Endothelial cell of umbilical vein (primary cell): ENCODE measurements at regions not wholly inside any gene's neighbourhood (a gene's known extent, or its start where the extent isn't known, plus 50 kb on each side); places are given as distances from the start of the nearest gene placed in this dataset.

ENCODE experiments used
- BruUV-seq: library from RNA; stranded (reverse); fragments of 400-500 nt; replicated peaks from 2 replicates; lab custom pipeline; 2021; lab: Mats Ljungman, UMichigan
- CTCF ChIA-PET: fragments of 300-600, 350-600 bp; sonication (Branson Sonifier 250); formaldehyde crosslinking; loops from one replicate; lab custom pipeline; 2021; ENCODE audit warnings: antibody characterized with exemption, inconsistent platforms; lab: Charles Lee
- POLR2A ChIA-PET: fragments of 300-600, 350-600 bp; sonication (Branson Sonifier 250); formaldehyde crosslinking; loops from one replicate; lab custom pipeline; 2021; ENCODE audit warnings: antibody characterized with exemption, inconsistent platforms; lab: Charles Lee
- DNase-seq: peaks from one replicate; pipeline ENCODE4 v3.0.0-alpha.2; 2011; ENCODE audit warnings: low read depth, low spot score
- FAIRE-seq: peaks from 2 replicates; lab custom pipeline; 2011; peaks lifted over from hg19 to GRCh38; lab: Jason Lieb, UNC
- H2AFZ ChIP-seq: 2 replicates; pipeline ENCODE4 v1.6.0; 2012; ENCODE audit warnings: low read depth, low read length, control low read depth, inconsistent platforms
- H3K27ac ChIP-seq: 2 replicates; pipeline ENCODE4 v1.5.1; 2011; ENCODE audit warnings: low read depth, mild to moderate bottlenecking, control low read depth, low read length, moderate library complexity; ENCODE audit not compliant: insufficient read depth
- H3K27me3 ChIP-seq, 2 experiments: 2 replicates each; pipeline versions ENCODE4 v1.6.0 to v1.6.1; 2011; ENCODE audit warnings: low read length in 2 of 2, mixed read lengths in 1 of 2; ENCODE audit not compliant: control insufficient read depth in 2 of 2, insufficient read depth in 2 of 2
- H3K36me3 ChIP-seq, 2 experiments: 2 replicates in 1 of 2; 3 replicates in 1 of 2; pipeline ENCODE4 v1.5.1; 2011; ENCODE audit warnings: low read length in 2 of 2, mild to moderate bottlenecking in 1 of 2, moderate library complexity in 1 of 2; ENCODE audit not compliant: control insufficient read depth in 2 of 2, insufficient read depth in 2 of 2; ENCODE audit errors: extremely low read depth in 1 of 2
- H3K4me1 ChIP-seq: 3 replicates; pipeline ENCODE4 v1.5.1; 2011; ENCODE audit warnings: mild to moderate bottlenecking, low read length; ENCODE audit not compliant: control insufficient read depth, insufficient read depth; ENCODE audit errors: extremely low read depth
- H3K4me2 ChIP-seq: 2 replicates; pipeline ENCODE4 v1.6.1; 2011; ENCODE audit warnings: low read length, control low read depth, mixed read lengths; ENCODE audit not compliant: insufficient read depth
- H3K4me3 ChIP-seq, 3 experiments: fragments of 200-600 bp in 1 of 3; sonication (generic), shearing (Covaris generic) in 1 of 3; replicated peaks in 1 of 3; 2 replicates each; pipeline ENCODE4 v1.5.1; 2011 to 2016; ENCODE audit warnings: control low read depth in 3 of 3, low read length in 3 of 3, mild to moderate bottlenecking in 2 of 3, inconsistent platforms in 1 of 3, low read depth in 1 of 3, moderate library complexity in 1 of 3; ENCODE audit not compliant: insufficient read depth in 1 of 3
- H3K79me2 ChIP-seq: 2 replicates; pipeline ENCODE4 v1.6.0; 2012; ENCODE audit warnings: low read length, inconsistent platforms; ENCODE audit not compliant: control insufficient read depth, insufficient read depth
- H3K9ac ChIP-seq: replicated peaks from 2 replicates; pipeline ENCODE3; 2011; ENCODE audit warnings: low read length, control low read depth; ENCODE audit not compliant: insufficient read depth; ENCODE audit errors: extremely low read depth
- H3K9me1 ChIP-seq: replicated peaks from 3 replicates; pipeline ENCODE4 v1.6.0; 2011; ENCODE audit warnings: mild to moderate bottlenecking, low read length; ENCODE audit not compliant: control insufficient read depth, insufficient read depth; ENCODE audit errors: extremely low read depth
- H3K9me3 ChIP-seq: replicated peaks from 2 replicates; pipeline ENCODE4 v1.5.1; 2012; ENCODE audit warnings: low read length, inconsistent platforms; ENCODE audit not compliant: control insufficient read depth, insufficient read depth
- H4K20me1 ChIP-seq: replicated peaks from 2 replicates; pipeline ENCODE3; 2011; ENCODE audit warnings: mild to moderate bottlenecking, low read length; ENCODE audit not compliant: control insufficient read depth, insufficient read depth; ENCODE audit errors: extremely low read depth
- CTCF ChIP-seq, 2 donors: IDR thresholded peaks; 1 replicate in 1 of 2; 2 replicates in 1 of 2; pipeline ENCODE4 v1.5.1; 2011; ENCODE audit warnings: low read length in 2 of 2, mild to moderate bottlenecking in 2 of 2, moderate library complexity in 2 of 2, control low read depth in 1 of 2, inconsistent platforms in 1 of 2, low read depth in 1 of 2; ENCODE audit not compliant: insufficient read depth in 1 of 2; ENCODE audit errors: extremely low read depth in 1 of 2
- FOS ChIP-seq: IDR thresholded peaks from 2 replicates; pipeline ENCODE4 v1.6.1; 2011; ENCODE audit warnings: mild to moderate bottlenecking, low read length, moderate library complexity, borderline replicate concordance; ENCODE audit not compliant: insufficient read depth
- GATA2 ChIP-seq: IDR thresholded peaks from 2 replicates; pipeline ENCODE4 v1.7.0; 2011; ENCODE audit warnings: low read depth, mild to moderate bottlenecking, moderate library complexity, mixed read lengths, low read length; ENCODE audit not compliant: insufficient read length, insufficient read depth
- JUN ChIP-seq: IDR thresholded peaks from 2 replicates; pipeline ENCODE4 v1.6.1; 2011; ENCODE audit warnings: borderline replicate concordance, low read depth; ENCODE audit not compliant: insufficient read length, insufficient read depth
- MYC ChIP-seq: IDR thresholded peaks from one replicate; pipeline ENCODE4 v1.6.1; 2011; ENCODE audit warnings: mild to moderate bottlenecking, low read depth, low read length
- POLR2AphosphoS5 ChIP-seq: IDR thresholded peaks from 2 replicates; pipeline ENCODE4 v1.6.1; 2012; ENCODE audit warnings: low read depth, mild to moderate bottlenecking, control low read depth, low read length, moderate library complexity; ENCODE audit not compliant: insufficient read depth
- dilution Hi-C: fragments of 300-500 bp; cut with MboI; formaldehyde crosslinking; loops from one replicate; pipeline ENCODE4 v1.15.0; 2019; ENCODE audit warnings: low sequenced_read_pairs; ENCODE audit not compliant: extremely low pct_ligation_motif_present
- intact Hi-C: fragments of 100-400 bp; cut with micrococcal nuclease; formaldehyde crosslinking; loops from one replicate; pipeline ENCODE4 v1.10.0; 2022
- TF ChIP-seq, protein P1 (sequence below): IDR thresholded peaks from 2 replicates; pipeline ENCODE4 v1.6.1; 2011; ENCODE audit not compliant: insufficient read depth, insufficient read length

- Histone ChIP-seq H3K9me1 (no peaks in the 10 kb centered on the region), H3K4me2 (no peak overlapping the region), H4K20me1 (no peaks in the 10 kb centered on the region), H3K4me3 (no peak overlapping the region), H3K27me3 (no peaks in the 10 kb centered on the region), H3K27ac (no peak overlapping the region), H3K9me3 (no peaks in the 10 kb centered on the region), H3K36me3 (no peaks in the 10 kb centered on the region), H3K79me2 (no peaks in the 10 kb centered on the region), H2AFZ (no peak overlapping the region), H3K4me1 (peaks cover 4% of the 10 kb centered on the region), H3K9ac (no peak overlapping the region)
- no peak for TF ChIP-seq MYC
- TF ChIP-seq JUN, result peak; percentile 63
- no peak for TF ChIP-seq CTCF (IDR thresholded peaks at IDR 0.05; ENCODE audit: extremely low read depth in 1 of 2, insufficient read depth in 1 of 2, low read depth in 1 of 2, low read length in 2 of 2)
- TF ChIP-seq POLR2AphosphoS5, result no peak
- TF ChIP-seq FOS, result peak; percentile 94
- no peak for TF ChIP-seq GATA2
- TF ChIP-seq, protein P1, sequence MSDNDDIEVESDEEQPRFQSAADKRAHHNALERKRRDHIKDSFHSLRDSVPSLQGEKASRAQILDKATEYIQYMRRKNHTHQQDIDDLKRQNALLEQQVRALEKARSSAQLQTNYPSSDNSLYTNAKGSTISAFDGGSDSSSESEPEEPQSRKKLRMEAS, result no peak
- intact Hi-C loops, result no loop called here
- ChIA-PET POLR2A (no interaction called here), CTCF (interaction anchor here (1.0 to 1.5 kb wide), 2 partner anchors 8 to 11 kb away, joined by 3 to 4 read pairs; no protein-coding TSS in a partner anchor)
- BruUV-seq, result no TSS peak
- peak; percentile 59 for DNase-seq
- dilution Hi-C loops, result no loop called here
- FAIRE-seq, result peak; percentile 63
Measured at GRCh38 chr6:126539022-126539421, 199.1 kb downstream of the CENPW start.
